Trophoblast cell (in vitro differentiated cells and primary cell): ENCODE measurements at regions not wholly inside any gene's neighbourhood (a gene's known extent, or its start where the extent isn't known, plus 50 kb on each side); places are given as distances from the start of the nearest gene placed in this dataset.
"Not testable (repeated sequence)": the region's sequence is repeated elsewhere in the genome, so short reads cannot be mapped to it uniquely, and the experiment has no call there.

Experiments
- DNase-seq, 2 donors: peaks; one replicate each; pipeline ENCODE4 v3.0.0-alpha.2; 2016
- H2AFZ ChIP-seq: 2 replicates; pipeline ENCODE4 v1.6.1; 2013; ENCODE audit warnings: low read length, moderate library complexity, mild to moderate bottlenecking; ENCODE audit not compliant: insufficient read depth, poor library complexity
- H2AK5ac ChIP-seq: 2 replicates; pipeline ENCODE4 v1.6.1; 2013; ENCODE audit warnings: mild to moderate bottlenecking, low read length
- H2BK120ac ChIP-seq: 2 replicates; pipeline ENCODE4 v1.6.1; 2013; ENCODE audit warnings: low read length, mild to moderate bottlenecking, moderate library complexity; ENCODE audit not compliant: insufficient read depth, poor library complexity
- H2BK12ac ChIP-seq: 2 replicates; pipeline ENCODE4 v1.6.1; 2013; ENCODE audit warnings: mild to moderate bottlenecking, low read length, moderate library complexity
- H2BK5ac ChIP-seq: 2 replicates; pipeline ENCODE4 v1.6.1; 2013; ENCODE audit warnings: low read length, low read depth, moderate library complexity, mild to moderate bottlenecking; ENCODE audit not compliant: poor library complexity
- H3K14ac ChIP-seq: 2 replicates; pipeline ENCODE4 v1.6.1; 2013; ENCODE audit warnings: mild to moderate bottlenecking, low read length
- H3K18ac ChIP-seq: 2 replicates; pipeline ENCODE4 v1.6.1; 2013; ENCODE audit warnings: mild to moderate bottlenecking, low read length
- H3K23ac ChIP-seq: 2 replicates; pipeline ENCODE4 v1.6.1; 2013; ENCODE audit warnings: low read length
- H3K27ac ChIP-seq: 2 replicates; pipeline ENCODE4 v1.5.1; 2013; ENCODE audit warnings: low read depth, mild to moderate bottlenecking, inconsistent platforms, low read length, moderate library complexity
- H3K27me3 ChIP-seq: 2 replicates; pipeline ENCODE4 v1.6.1; 2013; ENCODE audit warnings: inconsistent platforms, mild to moderate bottlenecking, low read length, moderate library complexity; ENCODE audit not compliant: insufficient read depth
- H3K36me3 ChIP-seq, 2 experiments: 1 replicate in 1 of 2; 2 replicates in 1 of 2; pipeline ENCODE4 v1.6.1; 2013; ENCODE audit warnings: low read length in 2 of 2, mild to moderate bottlenecking in 2 of 2, moderate library complexity in 1 of 2; ENCODE audit not compliant: insufficient read depth in 2 of 2, control insufficient read depth in 1 of 2
- H3K4ac ChIP-seq: 2 replicates; pipeline ENCODE4 v1.6.1; 2013; ENCODE audit warnings: low read depth, mild to moderate bottlenecking, low read length, moderate library complexity
- H3K4me1 ChIP-seq, 2 experiments: 1 replicate in 1 of 2; 2 replicates in 1 of 2; pipeline ENCODE4 v1.6.1; 2013; ENCODE audit warnings: low read length in 2 of 2, mild to moderate bottlenecking in 2 of 2, moderate library complexity in 1 of 2; ENCODE audit not compliant: insufficient read depth in 2 of 2, control insufficient read depth in 1 of 2
- H3K4me2 ChIP-seq: 2 replicates; pipeline ENCODE4 v1.6.1; 2013; ENCODE audit warnings: inconsistent platforms, mild to moderate bottlenecking, low read length, moderate library complexity
- H3K4me3 ChIP-seq: 2 replicates; pipeline ENCODE4 v1.5.1; 2013; ENCODE audit warnings: mild to moderate bottlenecking, low read depth, low read length, inconsistent platforms
- H3K79me1 ChIP-seq: one replicate; pipeline ENCODE4 v1.6.1; 2013; ENCODE audit warnings: low read length
- H3K79me2 ChIP-seq: 2 replicates; pipeline ENCODE4 v1.6.1; 2013; ENCODE audit warnings: low read length, mild to moderate bottlenecking; ENCODE audit not compliant: control insufficient read depth, insufficient read depth, poor library complexity
- H3K9ac ChIP-seq: 2 replicates; pipeline ENCODE4 v1.6.1; 2013; ENCODE audit warnings: mild to moderate bottlenecking, low read length
- H3K9me3 ChIP-seq: 2 replicates; pipeline ENCODE4 v1.6.1; 2013; ENCODE audit warnings: low read depth, mild to moderate bottlenecking, control low read depth, inconsistent platforms, low read length; ENCODE audit not compliant: insufficient read depth
- H4K12ac ChIP-seq: 2 replicates; pipeline ENCODE4 v1.6.1; 2013; ENCODE audit warnings: low read depth, mild to moderate bottlenecking, low read length, moderate library complexity
- H4K8ac ChIP-seq: 2 replicates; pipeline ENCODE4 v1.6.1; 2013; ENCODE audit warnings: low read depth, mild to moderate bottlenecking, low read length, moderate library complexity
- H4K91ac ChIP-seq: one replicate; pipeline ENCODE4 v1.6.1; 2013; ENCODE audit warnings: low read depth, mild to moderate bottlenecking, low read length, moderate library complexity
- WGBS: extraction: QIAGEN DNeasy Blood & Tissue Kit; methylation state at CpG from one replicate; pipeline ENCODE4 v1.1.7; 2013; ENCODE audit warnings: missing lambda C conversion rate; ENCODE audit not compliant: insufficient read length, insufficient coverage; ENCODE audit errors: extremely low coverage; 5-methylcytosine and 5-hydroxymethylcytosine counted together

DNA sequence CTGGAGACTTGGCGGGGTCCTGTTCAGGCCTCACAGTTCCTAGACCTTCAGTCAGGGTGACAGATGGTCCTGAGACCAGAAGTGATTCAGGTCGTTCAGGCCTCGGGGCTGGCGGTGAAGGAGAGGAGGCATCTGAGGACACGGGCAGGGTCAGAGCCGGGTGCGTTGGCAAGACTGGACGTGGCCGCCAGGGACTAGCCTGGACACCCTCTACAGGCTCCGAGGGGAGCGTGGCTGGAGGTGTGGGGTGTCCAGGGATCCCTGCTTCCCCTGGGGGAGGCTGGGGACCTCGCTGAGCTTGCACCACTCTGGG, 64.0 kb upstream of the TARDBP start:
- no peak overlapping the region for H2BK5ac ChIP-seq
- H3K14ac ChIP-seq = no peak overlapping the region
- no peak overlapping the region for H3K18ac ChIP-seq
- no peak overlapping the region for H2BK120ac ChIP-seq
- H4K91ac ChIP-seq = no peak overlapping the region
- no peak overlapping the region for H3K9ac ChIP-seq
- no CpG with 5 or more reads among the region's 12 CpGs for WGBS
- H3K4me2 ChIP-seq = no peak overlapping the region
- H3K27me3 ChIP-seq = no peaks in the 10 kb centered on the region
- H3K4ac ChIP-seq = no peak overlapping the region
- no peak overlapping the region for H2BK12ac ChIP-seq
- H4K12ac ChIP-seq = no peak overlapping the region
- no peak overlapping the region for H2AFZ ChIP-seq
- H2AK5ac ChIP-seq = no peak overlapping the region
- no peaks in the 10 kb centered on the region for H3K4me1 ChIP-seq
- no peak overlapping the region for H3K4me3 ChIP-seq
- no peaks in the 10 kb centered on the region for H3K79me1 ChIP-seq
- no peaks in the 10 kb centered on the region for H3K36me3 ChIP-seq
- no peak overlapping the region for H3K23ac ChIP-seq
- H3K27ac ChIP-seq = no peak overlapping the region
- no peak for DNase-seq
- H3K9me3 ChIP-seq = no peaks in the 10 kb centered on the region
- no peaks in the 10 kb centered on the region for H3K79me2 ChIP-seq
- no peak overlapping the region for H4K8ac ChIP-seq

DNA sequence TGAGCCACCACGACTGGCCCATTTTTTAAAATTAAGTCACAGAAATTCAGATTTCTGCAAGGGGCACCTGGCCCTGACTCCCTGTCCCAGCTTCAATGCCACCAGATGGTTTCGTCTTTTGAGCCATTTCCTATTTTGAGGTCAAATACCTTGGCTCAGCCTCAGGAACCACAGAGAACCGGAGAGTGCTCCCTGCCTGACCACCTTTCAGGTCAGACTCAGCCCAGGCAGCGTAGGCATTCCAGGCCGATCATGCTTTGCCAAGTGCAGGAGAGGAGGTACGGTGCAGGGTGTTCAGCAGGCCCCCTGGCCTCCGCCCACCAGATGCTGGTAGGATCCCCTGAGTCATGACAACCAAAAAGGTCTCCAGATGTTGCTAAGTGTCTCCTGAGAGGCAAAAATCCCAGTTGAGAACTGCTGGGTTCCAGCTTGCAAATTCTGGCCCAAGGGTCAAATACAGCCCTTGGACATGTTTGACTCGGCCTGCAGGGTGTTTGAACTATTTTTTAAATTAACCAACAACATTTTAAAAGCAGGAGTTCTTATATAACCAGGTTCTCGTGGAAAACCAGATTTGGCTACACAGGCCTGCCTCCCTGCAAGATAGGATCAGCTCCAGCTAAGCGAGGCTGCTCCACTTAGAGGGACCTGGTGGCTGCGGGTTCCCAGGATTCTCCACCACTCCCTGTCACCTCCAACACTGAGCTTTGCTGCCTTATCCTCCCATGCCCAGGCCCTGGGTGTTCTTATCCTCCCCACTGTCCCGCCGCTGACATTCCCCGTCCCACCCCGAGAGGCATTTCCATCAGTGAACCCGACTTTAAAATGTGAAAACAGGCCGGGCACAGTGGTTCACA, 61.9 kb upstream of the TARDBP start:
- WGBS = no CpG with 5 or more reads among the region's 17 CpGs
- H3K23ac ChIP-seq = no peak overlapping the region
- no peak overlapping the region for H3K4me2 ChIP-seq
- H3K36me3 ChIP-seq = no peaks in the 10 kb centered on the region
- H3K9me3 ChIP-seq = no peaks in the 10 kb centered on the region
- no peaks in the 10 kb centered on the region for H3K4me1 ChIP-seq
- no peaks in the 10 kb centered on the region for H3K79me1 ChIP-seq
- no peaks in the 10 kb centered on the region for H3K79me2 ChIP-seq
- H4K8ac ChIP-seq = no peak overlapping the region
- no peak overlapping the region for H3K4me3 ChIP-seq
- H3K4ac ChIP-seq = no peak overlapping the region
- H2BK5ac ChIP-seq = no peak overlapping the region
- no peak overlapping the region for H3K14ac ChIP-seq
- no peak overlapping the region for H2BK12ac ChIP-seq
- H3K18ac ChIP-seq = no peak overlapping the region
- no peak overlapping the region for H4K12ac ChIP-seq
- H3K9ac ChIP-seq = no peak overlapping the region
- H4K91ac ChIP-seq = no peak overlapping the region
- peak; percentile 26 to 62 for DNase-seq
- H3K27ac ChIP-seq = no peak overlapping the region
- H2BK120ac ChIP-seq = no peak overlapping the region
- H3K27me3 ChIP-seq = no peaks in the 10 kb centered on the region
- no peak overlapping the region for H2AFZ ChIP-seq
- no peak overlapping the region for H2AK5ac ChIP-seq

DNA sequence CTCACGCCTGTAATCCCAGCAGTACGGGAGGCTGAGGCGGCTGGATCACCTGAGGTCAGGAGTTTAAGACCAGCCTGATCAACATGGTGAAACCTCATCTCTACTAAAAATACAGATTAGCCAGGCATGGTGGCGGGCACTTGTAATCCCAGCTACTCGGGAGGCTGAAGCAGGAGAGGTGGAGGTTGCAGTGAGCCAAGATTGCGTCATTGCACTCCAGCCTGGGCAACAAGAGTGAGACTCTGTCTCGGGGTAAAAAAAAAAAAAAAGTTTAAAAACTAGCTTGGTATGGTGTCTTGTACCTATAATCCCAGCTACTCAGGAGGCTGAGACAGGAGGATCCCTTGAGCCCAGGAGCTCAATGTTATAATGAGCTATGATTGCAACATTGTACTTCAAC, 61.2 kb upstream of the TARDBP start:
- not testable (repeated sequence) for H2BK5ac ChIP-seq, H3K14ac ChIP-seq, H2BK120ac ChIP-seq, H2BK12ac ChIP-seq, H3K27ac ChIP-seq, H2AFZ ChIP-seq, H3K79me2 ChIP-seq, H4K12ac ChIP-seq, H4K91ac ChIP-seq, H3K4me3 ChIP-seq, H4K8ac ChIP-seq, H3K79me1 ChIP-seq, H3K27me3 ChIP-seq, H3K4me2 ChIP-seq, H3K4me1 ChIP-seq, H3K18ac ChIP-seq, H3K9me3 ChIP-seq, H3K23ac ChIP-seq, DNase-seq, H3K36me3 ChIP-seq, H3K9ac ChIP-seq, H2AK5ac ChIP-seq, H3K4ac ChIP-seq
- WGBS = no CpG with 5 or more reads among the region's 7 CpGs

DNA sequence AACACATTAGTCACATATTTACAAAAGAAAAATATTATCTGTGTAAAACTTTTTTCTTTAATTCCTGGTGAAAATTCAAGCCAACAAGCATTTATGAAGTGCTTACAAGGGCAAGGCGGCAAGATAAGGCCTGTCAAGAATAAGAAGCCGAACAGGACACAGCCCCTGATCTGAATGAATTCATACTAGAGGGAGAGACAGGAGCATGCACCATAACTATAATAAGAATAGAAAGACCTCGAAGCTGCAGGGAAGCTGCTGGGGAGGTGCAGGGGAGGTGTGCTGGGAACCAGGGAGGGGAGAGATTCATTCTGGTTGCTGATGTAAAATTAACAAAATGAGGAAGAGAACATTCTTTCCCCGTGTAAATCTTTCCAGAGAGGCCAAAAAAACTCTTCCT, 60.5 kb upstream of the TARDBP start:
- Histone ChIP-seq H2AK5ac (no peak overlapping the region), H4K8ac (no peak overlapping the region), H3K18ac (no peak overlapping the region), H3K36me3 (no peaks in the 10 kb centered on the region), H3K79me1 (no peaks in the 10 kb centered on the region), H2BK5ac (no peak overlapping the region), H3K4me3 (no peak overlapping the region), H3K14ac (no peak overlapping the region), H4K12ac (no peak overlapping the region), H3K79me2 (no peaks in the 10 kb centered on the region), H3K4me2 (no peak overlapping the region), H3K9me3 (no peaks in the 10 kb centered on the region), H2BK12ac (no peak overlapping the region), H3K9ac (no peak overlapping the region), H3K23ac (no peak overlapping the region), H2BK120ac (no peak overlapping the region), H4K91ac (no peak overlapping the region), H3K27ac (no peak overlapping the region), H3K4ac (no peak overlapping the region), H2AFZ (no peak overlapping the region), H3K27me3 (no peaks in the 10 kb centered on the region), H3K4me1 (no peaks in the 10 kb centered on the region)
- no peak for DNase-seq
- no CpG with 5 or more reads among the region's 4 CpGs for WGBS
